Left lobe of liver (tissue), 2 donors: ENCODE measurements at regions not wholly inside any gene's neighbourhood (a gene's known extent, or its start where the extent isn't known, plus 50 kb on each side); places are given as distances from the start of the nearest gene placed in this dataset.

Experiments used
- ATAC-seq: fragments of 200-7000 bp; cut with Tn5 transposase; one replicate; pipeline ENCODE4 v1.9.1; 2020; ENCODE audit warnings: mild to moderate bottlenecking, moderate library complexity
- DNase-seq: peaks from one replicate; pipeline ENCODE4 v3.0.0-alpha.2; 2020; ENCODE audit warnings: low spot score
- donor health status: DM: no; HTN: no; CAD: no; lungs with moderate emphysema.
- donor health status: DM: no; HTN: yes; CAD: no.

GRCh38 chr2:12156349-12156748, 409.9 kb downstream of the LPIN1 start:
- DNase-seq (no peak), ATAC-seq (no peak)

DNA sequence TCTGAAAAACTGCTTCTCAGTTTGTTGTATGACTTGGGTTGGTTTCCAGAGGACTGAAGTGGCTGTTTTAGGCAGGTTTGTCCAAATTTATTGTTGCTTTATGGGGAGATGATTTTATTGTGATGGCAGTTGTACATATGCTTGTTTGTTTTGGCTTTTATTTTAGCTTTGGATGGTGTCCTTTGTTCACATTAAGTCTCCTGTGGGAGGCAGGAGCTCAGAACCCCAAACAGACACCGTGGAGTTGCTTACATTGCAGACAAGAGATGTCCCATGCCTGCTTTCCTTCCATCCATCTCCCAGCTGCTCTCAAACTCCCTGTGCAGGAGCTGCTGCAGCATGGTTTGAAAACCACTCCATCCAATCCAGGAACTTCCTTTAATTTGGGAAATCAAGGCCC, 414.7 kb downstream of the LPIN1 start:
- DNase-seq (no peak), ATAC-seq (no peak)

- ATAC-seq, result no peak
- DNase-seq, result no peak
Observed at GRCh38 chr2:12162269-12163247, 416.1 kb downstream of the LPIN1 start.

DNA sequence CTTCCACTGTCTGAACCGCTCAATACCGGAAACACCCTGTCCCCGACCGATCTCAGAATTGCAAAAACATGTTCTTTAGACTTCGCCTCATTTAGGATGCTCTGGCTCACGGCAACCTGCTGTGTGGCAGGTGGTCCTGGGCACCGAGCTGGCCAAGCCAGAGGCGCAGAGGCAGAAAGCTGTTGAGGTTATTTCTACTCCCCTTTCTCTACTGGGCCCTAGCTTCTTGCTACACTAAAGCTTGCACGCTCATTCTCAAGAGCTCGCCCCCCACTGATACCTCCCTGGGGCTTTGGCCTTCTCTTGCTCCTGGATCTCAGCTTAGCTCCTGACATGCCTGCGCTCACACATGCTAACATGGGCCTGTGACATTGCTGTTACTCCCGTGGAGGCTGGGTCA, 417.4 kb downstream of the LPIN1 start:
- no peak for DNase-seq
- no peak for ATAC-seq

DNA sequence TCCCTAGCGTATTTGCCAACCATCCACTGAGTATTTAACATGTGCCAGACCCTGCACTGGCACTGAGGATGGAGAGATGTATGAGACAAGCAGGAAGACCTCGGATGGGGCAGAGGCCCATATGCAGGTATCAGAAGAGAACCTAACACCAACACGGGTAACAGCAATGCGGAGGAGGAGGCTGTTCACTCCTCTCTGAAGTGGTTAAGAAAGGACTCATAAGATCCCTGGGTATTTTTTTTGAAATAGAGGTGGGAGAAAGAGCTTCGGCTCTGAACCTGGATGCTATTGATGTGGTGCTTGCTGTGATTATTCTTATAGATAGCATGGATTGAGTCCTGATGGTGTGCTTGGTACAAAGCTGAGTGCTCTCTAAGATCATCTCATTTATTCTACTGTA, 418.3 kb downstream of the LPIN1 start:
- ATAC-seq (no peak), DNase-seq (no peak)

GRCh38 chr2:12167525-12168317, 421.3 kb downstream of the LPIN1 start:
- ATAC-seq, result no peak
- no peak for DNase-seq

DNA sequence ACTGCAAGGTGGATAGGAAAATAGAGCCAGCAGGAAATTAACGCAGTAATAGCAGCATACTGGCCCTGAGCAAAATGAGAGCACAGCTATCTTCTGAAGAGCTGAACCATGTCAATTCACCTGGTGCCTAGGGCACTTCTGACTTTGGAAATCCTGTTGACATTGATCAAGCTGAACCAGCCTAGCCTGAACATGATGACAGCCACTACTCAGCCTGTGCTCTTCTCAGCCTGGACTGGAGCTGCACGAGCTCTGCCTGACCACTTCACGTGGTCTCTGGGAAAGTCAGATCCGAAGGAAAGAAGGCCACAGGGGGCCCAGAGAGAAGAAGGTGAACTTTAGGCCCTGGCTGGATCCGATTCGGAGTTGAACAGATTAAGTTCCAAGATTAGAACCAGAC, 421.9 kb downstream of the LPIN1 start:
- no peak for ATAC-seq
- no peak for DNase-seq

DNA sequence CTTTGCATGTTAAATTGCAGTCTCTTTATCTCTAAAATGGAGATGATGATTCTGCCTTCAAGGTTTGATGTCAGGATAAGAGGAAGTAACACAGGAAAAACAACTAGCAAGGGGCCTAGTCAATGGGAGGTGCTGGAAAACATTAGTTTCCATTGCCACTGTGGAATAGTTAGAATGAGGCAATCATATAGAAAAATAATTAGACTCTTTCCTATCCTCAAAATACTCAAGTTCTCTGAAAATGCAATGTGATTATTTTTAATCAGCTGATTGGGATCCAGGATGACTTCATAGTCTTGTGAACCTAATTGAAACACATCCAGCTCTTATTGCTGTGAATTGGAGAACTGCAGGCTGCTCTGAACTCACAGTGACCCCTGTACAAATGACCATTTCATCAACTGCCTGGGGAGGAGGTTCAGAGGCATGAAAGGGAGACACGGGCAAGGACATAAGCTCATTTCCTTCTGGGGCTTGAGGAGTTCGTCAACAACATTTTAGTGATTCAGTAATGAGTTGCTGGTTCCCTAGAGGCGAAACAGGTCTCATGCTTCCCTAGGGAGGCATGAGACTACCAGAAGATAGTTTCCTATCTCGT, 422.5 kb downstream of the LPIN1 start:
- DNase-seq (no peak), ATAC-seq (peak; percentile 59)

DNA sequence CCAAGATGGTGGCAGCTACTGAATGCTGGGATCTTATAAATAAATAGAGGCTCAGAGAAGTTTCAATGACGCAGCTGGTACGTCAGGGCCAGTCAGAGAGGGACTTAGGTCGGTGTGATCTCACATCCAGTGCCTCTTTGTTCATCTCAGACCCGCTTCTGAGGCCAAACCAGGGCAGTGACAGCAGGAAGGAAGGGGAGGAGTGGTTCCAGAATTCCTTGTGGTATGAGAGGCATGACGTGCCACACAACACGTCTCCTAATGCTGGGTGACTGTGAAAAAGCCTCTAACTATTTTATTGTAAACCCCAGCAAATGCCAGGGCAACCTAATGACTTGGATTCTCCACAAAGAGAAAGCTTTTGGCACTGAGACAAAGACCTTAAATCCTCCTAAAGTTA, 423.3 kb downstream of the LPIN1 start:
- DNase-seq (no peak), ATAC-seq (peak; percentile 46)

DNA sequence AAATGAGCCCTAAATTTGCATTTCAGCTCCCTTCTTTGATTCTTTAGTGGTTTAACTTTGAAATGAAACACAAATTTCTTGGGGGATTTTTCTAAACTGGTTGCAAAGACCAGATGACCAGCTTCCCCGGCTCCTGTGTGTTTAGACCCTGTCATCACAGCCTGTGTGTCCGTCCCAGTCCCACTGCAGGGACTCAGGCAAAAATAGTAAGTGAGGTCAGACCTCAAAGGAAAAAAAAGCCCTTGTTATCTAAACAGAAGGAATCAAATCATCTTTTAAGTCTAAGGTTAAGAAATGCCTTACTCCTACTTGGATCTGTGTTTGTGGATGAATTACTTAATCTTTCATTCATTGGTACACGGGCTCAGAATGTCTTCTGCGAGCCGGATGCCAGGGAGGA, 423.7 kb downstream of the LPIN1 start:
- DNase-seq (no peak), ATAC-seq (no peak)

GRCh38 chr2:12173271-12173942, 427.0 kb downstream of the LPIN1 start:
- ATAC-seq (peak; percentile 55), DNase-seq (no peak)

DNA sequence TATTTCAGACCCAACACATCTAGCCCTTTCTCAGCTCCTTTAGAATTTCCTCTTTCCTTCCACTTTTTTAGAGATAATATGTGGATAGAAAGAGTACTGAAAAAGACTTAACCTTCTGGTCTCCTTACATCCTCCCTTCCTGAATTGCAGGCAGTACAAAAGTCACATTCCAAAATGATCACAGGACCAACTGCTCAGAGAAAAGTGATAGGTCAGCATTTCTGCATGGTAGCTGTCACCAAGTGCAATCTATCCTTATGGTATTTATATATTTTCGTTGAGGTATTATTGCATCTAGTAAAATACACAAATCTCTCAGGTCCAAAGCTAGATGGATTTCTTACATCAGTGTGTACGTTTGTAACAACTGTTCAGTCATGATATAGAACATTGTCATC, 427.5 kb downstream of the LPIN1 start:
- DNase-seq (no peak), ATAC-seq (no peak)

DNA sequence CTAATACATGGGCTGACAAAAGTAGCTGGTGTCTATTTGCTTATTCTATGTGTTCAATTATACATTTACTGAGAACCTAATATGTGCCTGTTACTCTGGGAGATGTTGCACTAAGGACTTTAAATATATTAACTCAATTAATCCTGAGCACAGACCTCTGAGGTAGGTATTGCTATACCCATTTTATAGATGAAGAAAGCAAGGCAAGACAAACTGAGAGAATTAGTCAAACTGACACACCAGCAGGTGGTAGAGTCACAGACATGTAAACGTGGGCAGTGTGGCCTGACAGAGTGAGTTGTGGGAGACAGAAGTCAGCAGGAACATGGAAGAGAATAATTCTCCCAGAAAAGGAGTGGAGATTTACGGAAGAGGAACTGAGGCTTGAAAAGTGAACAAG, 428.9 kb downstream of the LPIN1 start:
- no peak for DNase-seq
- no peak for ATAC-seq

GRCh38 chr2:12176623-12177454, 430.4 kb downstream of the LPIN1 start:
- DNase-seq (no peak), ATAC-seq (peak; percentile 34)

DNA sequence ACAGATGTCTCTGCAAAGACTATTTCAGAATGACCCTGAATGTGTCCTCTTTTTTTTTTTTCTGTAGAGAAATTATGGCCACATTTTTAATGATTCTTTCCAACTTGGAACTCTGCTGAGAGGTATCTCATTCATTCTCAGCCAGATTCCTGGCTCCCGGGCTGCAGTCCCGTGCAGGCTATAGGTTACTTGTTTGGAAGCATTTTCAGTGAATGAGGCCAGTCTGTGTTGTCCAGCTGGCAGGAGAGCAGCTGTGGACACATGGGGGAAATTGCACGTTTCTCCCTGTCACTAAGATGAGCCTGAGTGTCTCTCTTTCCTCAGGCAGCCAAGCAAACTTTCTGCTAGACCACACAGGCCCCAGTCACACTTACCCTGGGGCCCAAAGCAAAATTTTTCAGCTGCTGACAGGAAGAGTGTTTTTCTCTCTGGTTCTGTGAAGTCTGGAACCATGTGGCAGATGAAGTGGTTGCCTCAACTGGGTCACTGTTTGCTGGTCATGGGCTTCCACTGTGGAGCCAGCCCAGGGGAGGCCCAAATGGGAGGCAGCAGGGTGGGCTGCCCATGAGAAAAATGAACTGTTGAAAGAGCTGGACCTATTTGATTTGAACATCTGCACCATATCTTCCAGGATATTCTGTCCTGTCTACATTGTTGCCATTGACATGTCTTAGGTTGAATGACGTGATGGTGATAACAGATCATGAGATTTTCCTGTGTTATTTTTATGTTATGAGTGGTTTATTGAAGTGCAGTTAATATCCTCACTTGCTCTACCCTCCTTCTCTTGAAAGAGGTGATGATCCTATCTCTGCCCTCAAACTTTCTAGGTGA, 431.2 kb downstream of the LPIN1 start:
- ATAC-seq (peak; percentile 26), DNase-seq (no peak)

DNA sequence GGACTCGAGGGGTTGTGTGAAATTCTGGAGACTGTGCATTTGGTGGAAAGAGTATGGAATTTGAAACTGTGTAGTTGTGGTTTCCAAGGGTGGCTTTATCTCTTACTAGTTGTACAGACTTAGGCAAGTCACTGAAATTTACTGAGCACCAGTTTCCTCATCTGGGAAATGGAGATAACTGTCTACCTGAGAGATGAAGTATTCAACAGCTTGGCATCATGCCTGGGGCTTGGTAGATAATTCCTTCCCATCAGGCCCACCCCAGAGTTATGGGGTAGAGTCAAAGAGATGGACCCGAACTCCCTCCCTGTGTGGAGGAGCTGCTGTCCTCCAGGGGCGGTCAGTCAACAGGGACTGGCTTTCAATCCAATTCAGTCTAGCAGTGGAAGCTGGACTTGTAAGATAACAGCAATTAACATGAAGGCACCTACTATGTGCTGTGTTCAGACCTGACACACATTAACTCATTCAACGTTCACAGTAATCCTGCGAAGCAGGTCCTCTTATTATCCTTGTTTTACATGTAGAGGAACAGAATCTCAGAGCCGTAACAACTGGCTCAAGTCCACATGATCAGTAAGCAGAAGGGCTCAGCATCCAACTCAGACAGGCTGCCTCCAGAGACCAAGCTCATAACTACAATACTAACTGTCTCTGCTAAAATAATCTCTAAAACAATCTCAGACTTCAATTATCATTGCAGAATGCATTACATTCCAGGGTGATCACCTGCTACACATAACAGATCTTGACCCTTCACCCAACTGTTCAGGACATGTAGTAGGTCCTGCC, 432.1 kb downstream of the LPIN1 start:
- no peak for DNase-seq
- no peak for ATAC-seq

GRCh38 chr2:12180031-12180430, 433.6 kb downstream of the LPIN1 start:
- ATAC-seq (no peak), DNase-seq (no peak)

DNA sequence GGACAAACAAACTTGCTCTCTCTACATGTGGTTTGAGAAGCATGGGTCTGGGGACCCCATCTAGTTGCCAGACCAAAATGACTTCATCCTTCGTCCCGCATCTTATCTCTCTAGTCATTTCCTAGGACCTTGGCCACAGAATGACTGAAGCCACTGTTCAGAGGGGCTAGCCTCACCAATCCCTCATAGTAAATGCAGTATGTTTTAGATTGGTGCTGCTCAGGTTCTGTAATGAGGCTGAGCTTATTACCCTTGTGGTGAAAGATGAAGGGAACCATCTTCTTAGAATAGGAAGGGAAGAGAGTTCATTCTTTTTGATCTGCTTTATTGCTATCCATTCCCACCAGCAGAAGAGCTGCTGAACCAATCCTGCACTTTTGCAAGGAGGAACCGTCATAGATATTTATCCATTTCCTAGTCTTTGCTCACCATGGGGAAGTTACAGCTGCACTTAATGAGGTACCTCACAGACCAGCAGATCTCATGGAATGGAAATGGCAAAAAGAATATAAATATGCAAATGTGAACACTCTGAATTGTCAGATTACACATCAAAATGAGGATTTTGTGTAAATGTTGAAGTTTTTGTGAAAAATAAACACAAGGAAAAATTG, 436.7 kb downstream of the LPIN1 start:
- ATAC-seq (no peak), DNase-seq (no peak)
